H1 (cell line): ENCODE measurements at regions not wholly inside any gene's neighbourhood (a gene's known extent, or its start where the extent isn't known, plus 50 kb on each side); places are given as distances from the start of the nearest gene placed in this dataset.

Experiments used
- CTCF ChIP-seq, 3 experiments: IDR thresholded peaks; 1 replicate in 2 of 3; 2 replicates in 1 of 3; pipeline versions ENCODE4 v1.5.1 to v1.6.1; 2011; ENCODE audit warnings: low read length in 3 of 3, mild to moderate bottlenecking in 3 of 3, inconsistent platforms in 2 of 3, low read depth in 1 of 3, moderate library complexity in 1 of 3; ENCODE audit not compliant: insufficient read depth in 1 of 3; ENCODE audit errors: control extremely low read depth in 1 of 3
- EGR1 ChIP-seq: IDR thresholded peaks from 2 replicates; pipeline ENCODE4 v1.6.1; 2011; ENCODE audit warnings: low read depth, low read length, borderline replicate concordance
- EZH2 ChIP-seq: fragments of 200-600 bp; sonication (generic); IDR thresholded peaks from 2 replicates; pipeline ENCODE4 v1.7.1; 2012; ENCODE audit warnings: low read depth, mild to moderate bottlenecking, moderate library complexity, low read length, inconsistent platforms; ENCODE audit not compliant: severe bottlenecking
- RXRA ChIP-seq: IDR thresholded peaks from 2 replicates; pipeline ENCODE4 v1.6.1; 2011; ENCODE audit warnings: low read depth, mild to moderate bottlenecking, low read length, moderate library complexity; ENCODE audit not compliant: insufficient read depth
- TEAD4 ChIP-seq: IDR thresholded peaks from 2 replicates; pipeline ENCODE4 v1.6.1; 2012; ENCODE audit warnings: low read depth, low read length, inconsistent platforms, mixed read lengths

GRCh38 chr1:194338241-194338948, 1152.0 kb upstream of the B3GALT2 start:
- TF ChIP-seq EZH2 (no peak), RXRA (no peak), EGR1 (no peak), CTCF (IDR thresholded peaks at IDR 0.05; ENCODE audit: control extremely low read depth in 1 of 3, insufficient read depth in 1 of 3, low read depth in 1 of 3, low read length in 3 of 3) (no peak), TEAD4 (no peak)
